Natural killer cell (primary cell): ENCODE measurements at regions not wholly inside any gene's neighbourhood (a gene's known extent, or its start where the extent isn't known, plus 50 kb on each side); places are given as distances from the start of the nearest gene placed in this dataset.

Source experiments
- ATAC-seq, 3 donors: fragments of 150-1000 bp in 2 of 3; fragments of 200-7000 bp in 1 of 3; cut with Tn5 transposase; 1 replicate in 1 of 3; 2 replicates in 2 of 3; pipeline ENCODE4 v1.10.0; 2021; ENCODE audit warnings: mild to moderate bottlenecking in 2 of 3, moderate library complexity in 2 of 3
- DNase-seq, 2 donors: peaks; one replicate each; pipeline versions ENCODE4 v3.0.0 to v3.0.0-alpha.2; 2013 to 2021; ENCODE audit warnings: mixed read lengths in 1 of 2
- H3K27ac ChIP-seq: one replicate; pipeline ENCODE4 v1.5.1; 2013; ENCODE audit warnings: mild to moderate bottlenecking, low read length
- H3K27me3 ChIP-seq: one replicate; pipeline ENCODE4 v1.6.1; 2013; ENCODE audit warnings: low read length; ENCODE audit not compliant: control insufficient read depth, insufficient read depth
- H3K36me3 ChIP-seq: one replicate; pipeline ENCODE4 v1.6.1; 2013; ENCODE audit warnings: low read length; ENCODE audit not compliant: control insufficient read depth, insufficient read depth
- H3K4me1 ChIP-seq: one replicate; pipeline ENCODE4 v1.6.1; 2013; ENCODE audit warnings: low read length; ENCODE audit not compliant: control insufficient read depth, insufficient read depth
- H3K4me3 ChIP-seq: one replicate; pipeline ENCODE4 v1.5.1; 2013; ENCODE audit warnings: low read length
- H3K9me3 ChIP-seq: one replicate; pipeline ENCODE4 v1.6.1; 2013; ENCODE audit warnings: low read length; ENCODE audit not compliant: control insufficient read depth, insufficient read depth
- H3K27ac Mint-ChIP-seq, 2 donors: one replicate each; pipeline ENCODE4 v1.8.0; 2022; ENCODE audit warnings: mild to moderate bottlenecking in 2 of 2, mixed read lengths in 2 of 2, moderate library complexity in 1 of 2
- H3K27me3 Mint-ChIP-seq, 2 donors: one replicate each; pipeline ENCODE4 v1.8.0; 2022; ENCODE audit warnings: low read depth in 2 of 2, mixed read lengths in 2 of 2
- H3K36me3 Mint-ChIP-seq: one replicate; pipeline ENCODE4 v1.8.0; 2022; ENCODE audit warnings: mixed read lengths
- H3K4me1 Mint-ChIP-seq, 2 donors: one replicate each; pipeline ENCODE4 v1.8.0; 2022; ENCODE audit warnings: mixed read lengths in 2 of 2
- H3K4me3 Mint-ChIP-seq: one replicate; pipeline ENCODE4 v1.8.0; 2022; ENCODE audit warnings: mild to moderate bottlenecking, moderate library complexity, mixed read lengths
- H3K9me3 Mint-ChIP-seq, 2 donors: one replicate each; pipeline ENCODE4 v1.8.0; 2022; ENCODE audit warnings: mixed read lengths in 2 of 2
- CTCF ChIP-seq: fragments of 200-600 bp; IDR thresholded peaks from one replicate; pipeline ENCODE4 v1.8.0; 2022; ENCODE audit warnings: antibody characterized with exemption
- WGBS: methylation state at CpG from one replicate; pipeline ENCODE4 v1.1.7; 2013; ENCODE audit warnings: missing lambda C conversion rate; ENCODE audit not compliant: insufficient coverage; 5-methylcytosine and 5-hydroxymethylcytosine counted together
- intact Hi-C: fragments of 100-400 bp; cut with micrococcal nuclease; formaldehyde crosslinking; loops from one replicate; pipeline ENCODE4 v1.14.2; 2022

- no peaks in the 10 kb centered on the region for H3K4me1 ChIP-seq
- no peak for TF ChIP-seq CTCF
- intact Hi-C loops = no loop called here
- no peak overlapping the region for H3K27ac Mint-ChIP-seq
- no peaks in the 10 kb centered on the region for H3K27me3 ChIP-seq
- H3K4me3 Mint-ChIP-seq = no peak overlapping the region
- no peak for ATAC-seq
- WGBS = 92% methylated on average over 7 of the region's 10 CpGs
- no peaks in the 10 kb centered on the region for H3K9me3 Mint-ChIP-seq
- no peaks in the 10 kb centered on the region for H3K4me1 Mint-ChIP-seq
- DNase-seq = no peak
- no peak overlapping the region for H3K4me3 ChIP-seq
- H3K27me3 Mint-ChIP-seq = no peaks in the 10 kb centered on the region
- no peaks in the 10 kb centered on the region for H3K9me3 ChIP-seq
- no peaks in the 10 kb centered on the region for H3K36me3 ChIP-seq
- H3K27ac ChIP-seq = no peak overlapping the region
- H3K36me3 Mint-ChIP-seq = no peaks in the 10 kb centered on the region
Measured at GRCh38 chr13:106241974-106242953, 293.2 kb downstream of the EFNB2 start.

- Histone ChIP-seq H3K36me3 (no peaks in the 10 kb centered on the region), H3K4me3 (no peak overlapping the region), H3K27ac (no peak overlapping the region), H3K4me1 (no peaks in the 10 kb centered on the region), H3K27me3 (no peaks in the 10 kb centered on the region), H3K9me3 (no peaks in the 10 kb centered on the region)
- intact Hi-C loops = no loop called here
- H3K27ac Mint-ChIP-seq = no peak overlapping the region
- peaks cover 0 to 2% of the 10 kb centered on the region in 2 donors for H3K9me3 Mint-ChIP-seq
- no peaks in the 10 kb centered on the region for H3K4me1 Mint-ChIP-seq
- H3K36me3 Mint-ChIP-seq = no peaks in the 10 kb centered on the region
- WGBS = 87% methylated on average over 7 of the region's 8 CpGs
- no peak for TF ChIP-seq CTCF
- no peak overlapping the region for H3K4me3 Mint-ChIP-seq
- H3K27me3 Mint-ChIP-seq = no peaks in the 10 kb centered on the region
- ATAC-seq = no peak
- DNase-seq = no peak
Measured at GRCh38 chr13:106238690-106239089, 296.8 kb downstream of the EFNB2 start.

GRCh38 chr13:106234636-106235035, 300.8 kb downstream of the EFNB2 start:
- no peaks in the 10 kb centered on the region for H3K4me1 Mint-ChIP-seq
- H3K36me3 Mint-ChIP-seq = no peaks in the 10 kb centered on the region
- WGBS = 95% methylated on average over 8 of the region's 9 CpGs
- no peak overlapping the region for H3K27ac ChIP-seq
- H3K4me3 Mint-ChIP-seq = no peak overlapping the region
- H3K27me3 ChIP-seq = no peaks in the 10 kb centered on the region
- DNase-seq (no peak), ATAC-seq (no peak)
- no peak overlapping the region for H3K4me3 ChIP-seq
- no peaks in the 10 kb centered on the region for H3K9me3 ChIP-seq
- H3K36me3 ChIP-seq = no peaks in the 10 kb centered on the region
- H3K27me3 Mint-ChIP-seq = no peaks in the 10 kb centered on the region
- TF ChIP-seq CTCF = no peak
- intact Hi-C loops = no loop called here
- peaks cover 0 to 2% of the 10 kb centered on the region in 2 donors for H3K9me3 Mint-ChIP-seq
- no peaks in the 10 kb centered on the region for H3K4me1 ChIP-seq
- H3K27ac Mint-ChIP-seq = no peak overlapping the region
